Mammary epithelial cell (primary cell): ENCODE measurements at regions not wholly inside any gene's neighbourhood (a gene's known extent, or its start where the extent isn't known, plus 50 kb on each side); places are given as distances from the start of the nearest gene placed in this dataset.

Source experiments
- CTCF ChIP-seq, 2 donors: IDR thresholded peaks in 1 of 2; conservative IDR thresholded peaks in 1 of 2; 2 replicates each; pipeline ENCODE4 v1.5.1; 2011 to 2012; ENCODE audit warnings: inconsistent platforms in 2 of 2, low read length in 2 of 2, mild to moderate bottlenecking in 2 of 2, control low read depth in 1 of 2, low read depth in 1 of 2; ENCODE audit not compliant: insufficient read depth in 1 of 2; ENCODE audit errors: extremely low read depth in 1 of 2
- EZH2 ChIP-seq: IDR thresholded peaks from 2 replicates; pipeline ENCODE4 v1.6.1; 2012; ENCODE audit warnings: low read length, inconsistent platforms, borderline replicate concordance

- TF ChIP-seq CTCF (conservative IDR thresholded peaks at IDR 0.05 in 1 of 2, IDR thresholded peaks at IDR 0.05 in 1 of 2; ENCODE audit: extremely low read depth in 1 of 2, insufficient read depth in 1 of 2, low read depth in 1 of 2, low read length in 2 of 2) (no peak), EZH2 (no peak)
Measured at GRCh38 chr1:101136271-101136670, 100.5 kb upstream of the S1PR1 start.
